SK-N-SH (cell line): ENCODE measurements at regions not wholly inside any gene's neighbourhood (a gene's known extent, or its start where the extent isn't known, plus 50 kb on each side); places are given as distances from the start of the nearest gene placed in this dataset.

Source experiments
- CTCF ChIP-seq: fragments of 200-600 bp; sonication (generic); IDR thresholded peaks from 2 replicates; pipeline ENCODE4 v1.6.1; 2017; ENCODE audit warnings: antibody characterized with exemption, mild to moderate bottlenecking, moderate library complexity
- EP300 ChIP-seq, 2 experiments: IDR thresholded peaks; 2 replicates each; pipeline versions ENCODE4 v1.4.0 to v1.6.1; 2012; ENCODE audit warnings: borderline replicate concordance in 1 of 2, low read depth in 1 of 2, low read length in 1 of 2
- JUND ChIP-seq: IDR thresholded peaks from 2 replicates; pipeline ENCODE4 v1.4.0; 2012
- NRF1 ChIP-seq: IDR thresholded peaks from 2 replicates; pipeline ENCODE4 v1.6.1; 2012; ENCODE audit warnings: low read depth, mild to moderate bottlenecking, low read length
- PBX3 ChIP-seq: IDR thresholded peaks from 2 replicates; pipeline ENCODE4; 2012
- POLR2AphosphoS5 ChIP-seq: IDR thresholded peaks from 2 replicates; pipeline ENCODE4 v1.6.1; 2012; ENCODE audit warnings: low read depth, low read length
- RAD21 ChIP-seq: IDR thresholded peaks from 2 replicates; pipeline ENCODE4 v1.6.1; 2012; ENCODE audit warnings: mild to moderate bottlenecking, low read length
- RXRA ChIP-seq: IDR thresholded peaks from 2 replicates; pipeline ENCODE4 v1.4.0; 2012; ENCODE audit warnings: low read depth, mild to moderate bottlenecking, borderline replicate concordance
- SMC3 ChIP-seq: IDR thresholded peaks from 2 replicates; pipeline ENCODE4 v1.6.1; 2012; ENCODE audit warnings: low read depth, low read length, improper control_type of control experiment
- TAF1 ChIP-seq: IDR thresholded peaks from 2 replicates; pipeline ENCODE4 v1.6.1; 2012; ENCODE audit warnings: low read depth, mild to moderate bottlenecking, low read length, moderate library complexity, borderline replicate concordance
- TCF12 ChIP-seq: IDR thresholded peaks from 2 replicates; pipeline ENCODE4 v1.4.0; 2012
- USF2 ChIP-seq: fragments of 150-350 bp; IDR thresholded peaks from 2 replicates; pipeline ENCODE4 v1.6.1; 2017; ENCODE audit warnings: antibody characterized with exemption, low read length, low read depth, borderline replicate concordance

- TF ChIP-seq USF2, result no peak
- no peak for TF ChIP-seq RAD21
- TF ChIP-seq CTCF, result no peak
- TF ChIP-seq TCF12, result no peak
- TF ChIP-seq JUND, result no peak
- no peak for TF ChIP-seq NRF1
- TF ChIP-seq SMC3, result no peak
- TF ChIP-seq PBX3, result no peak
- TF ChIP-seq EP300 (IDR thresholded peaks at IDR 0.05; ENCODE audit: borderline replicate concordance in 1 of 2, low read depth in 1 of 2, low read length in 1 of 2), result no peak
- TF ChIP-seq RXRA, result no peak
- no peak for TF ChIP-seq POLR2AphosphoS5
- no peak for TF ChIP-seq TAF1
These were observed 219.3 kb upstream of the CTNNB1 start for GRCh38 chr3:40979962-40980361.
